ENCODE measurements at regions not wholly inside any gene's neighbourhood (a gene's known extent, or its start where the extent isn't known, plus 50 kb on each side); places are given as distances from the start of the nearest gene placed in this dataset.
A peak's percentile ranks its signal among the peaks of the same experiment; 100 is the strongest.
"Not testable (repeated sequence)": the region's sequence is repeated elsewhere in the genome, so short reads cannot be mapped to it uniquely, and the experiment has no call there.

- DNase-seq, result peak; percentile 54 to 87
Measured at GRCh38 chr11:101741061-101741460, 157.3 kb upstream of the TRPC6 start.

- peak; percentile 83 to 93 for DNase-seq
Measured at GRCh38 chr11:101738452-101738851, 154.6 kb upstream of the TRPC6 start.

GRCh38 chr11:101729406-101730078, 145.7 kb upstream of the TRPC6 start:
- DNase-seq, result no peak

GRCh38 chr11:101727451-101727850, 143.6 kb upstream of the TRPC6 start:
- DNase-seq, result no peak

- no peak for DNase-seq
Measured at GRCh38 chr11:101726988-101727387, 143.2 kb upstream of the TRPC6 start.

- DNase-seq, result no peak
Measured at GRCh38 chr11:101723371-101723770, 139.6 kb upstream of the TRPC6 start.

DNA sequence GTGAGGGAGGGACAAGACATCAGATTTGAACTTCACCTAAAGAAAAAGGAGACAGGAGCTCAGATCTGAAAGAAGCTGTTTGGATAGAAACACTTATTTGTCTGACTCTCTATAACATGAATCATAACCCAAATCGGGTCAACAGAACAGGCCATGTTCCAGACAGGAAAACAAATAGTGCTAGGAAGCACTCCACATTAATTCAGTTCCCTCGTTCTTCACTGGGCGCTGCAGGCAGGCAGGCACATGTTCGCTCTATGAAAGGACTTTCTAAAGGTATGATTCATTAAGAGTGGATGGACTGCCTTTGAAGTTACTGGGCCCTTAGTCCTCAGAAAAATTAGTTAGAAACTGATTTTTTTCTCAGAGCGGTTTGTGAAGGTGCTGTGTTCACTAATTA, 137.5 kb upstream of the TRPC6 start:
- no peak for DNase-seq

GRCh38 chr11:101718402-101718801, 134.6 kb upstream of the TRPC6 start:
- DNase-seq, result no peak

DNA sequence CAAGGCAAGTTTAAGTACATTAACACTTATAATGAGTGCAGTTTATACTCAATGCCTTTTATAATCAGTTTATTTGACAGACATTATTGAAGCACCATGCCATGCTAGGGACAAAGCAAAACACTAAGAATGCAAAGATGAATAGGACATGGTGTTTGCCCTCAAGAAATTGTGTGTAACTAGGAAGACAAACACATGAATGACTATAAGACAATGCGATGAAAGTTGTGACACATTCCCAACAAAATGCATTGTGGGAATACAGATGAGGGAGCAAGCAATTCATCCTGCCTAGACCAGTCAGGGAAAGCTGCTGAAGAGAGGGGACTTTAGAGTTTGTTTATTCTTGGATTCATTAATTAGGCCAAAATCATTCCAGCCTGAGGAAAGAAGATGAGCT, 133.8 kb upstream of the TRPC6 start:
- no peak for DNase-seq

DNA sequence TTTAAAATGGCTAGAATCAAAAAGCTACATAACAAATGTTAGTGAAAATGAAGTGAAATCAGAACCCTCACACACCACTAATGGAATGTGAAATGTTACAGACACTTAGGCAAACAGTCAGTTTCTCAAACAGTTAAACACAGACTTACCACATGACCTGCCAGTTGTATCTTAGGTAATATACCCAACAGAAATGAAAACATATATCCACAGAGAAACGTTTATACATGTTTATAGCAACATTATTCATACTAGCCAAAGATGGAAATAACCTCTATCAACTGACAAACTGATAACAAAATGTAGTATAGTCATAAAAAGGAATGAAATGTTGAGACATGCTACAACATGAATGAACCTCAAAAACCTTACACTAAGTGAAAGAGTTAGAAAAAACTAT, 131.5 kb upstream of the TRPC6 start:
- DNase-seq, result no peak

DNA sequence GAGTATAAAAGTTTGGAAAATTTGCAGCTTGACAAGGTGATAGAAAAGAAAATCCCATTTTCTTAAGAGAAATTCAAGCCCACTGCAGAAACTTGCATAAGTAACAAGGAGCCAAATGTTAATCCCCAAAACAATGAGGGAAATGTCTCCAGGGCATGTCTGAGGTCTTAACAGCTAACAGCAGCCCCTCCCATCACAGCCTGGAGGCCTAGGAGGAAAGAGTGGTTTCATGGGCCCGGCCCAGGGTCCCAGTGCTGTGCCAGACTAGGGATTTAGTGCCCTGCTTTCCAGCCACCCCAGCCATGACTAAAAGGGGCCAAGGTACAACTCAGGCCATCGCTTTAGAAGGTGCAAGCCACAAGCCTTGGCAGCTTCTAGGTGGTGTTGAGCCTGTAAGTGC, 123.7 kb upstream of the TRPC6 start:
- no peak for DNase-seq

DNA sequence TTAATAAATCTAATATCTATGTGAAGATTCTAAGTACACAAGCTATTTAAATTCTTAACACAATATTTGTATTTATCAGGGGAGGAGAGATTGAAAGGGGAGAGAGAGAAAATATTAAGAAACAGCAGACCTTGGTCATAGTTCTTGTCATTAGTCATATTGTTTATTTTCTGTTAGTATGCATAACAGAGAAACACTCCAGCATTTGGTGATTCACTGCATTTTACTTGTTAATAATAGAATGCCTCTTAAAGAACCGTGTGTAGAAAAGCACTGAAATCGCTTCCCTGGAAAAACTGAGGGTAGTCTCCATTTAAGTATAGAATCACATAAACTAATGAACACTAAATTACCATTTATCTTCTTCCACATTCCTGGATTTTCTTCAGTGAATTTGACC, 122.7 kb upstream of the TRPC6 start:
- DNase-seq, result no peak

DNA sequence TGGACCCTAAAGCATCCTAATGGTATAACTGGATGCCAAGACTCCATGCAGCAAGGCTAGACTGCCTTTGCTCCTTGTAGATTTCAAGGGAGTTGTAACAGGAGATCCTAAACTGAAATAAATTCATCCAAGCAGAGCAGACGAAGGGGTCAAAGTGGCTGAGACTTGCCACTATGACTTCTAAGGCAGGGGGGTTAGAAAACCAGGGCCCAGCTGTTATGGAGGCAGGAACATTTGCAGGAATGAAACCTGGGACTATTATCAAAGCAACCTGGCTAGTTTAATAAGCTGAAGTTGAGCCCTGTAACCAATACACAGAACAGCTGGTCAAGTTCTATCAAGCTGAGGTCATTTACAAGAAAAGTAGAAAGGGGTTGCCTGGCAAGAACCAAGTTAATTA, 122.2 kb upstream of the TRPC6 start:
- DNase-seq, result no peak

- DNase-seq, result not testable (repeated sequence)
Measured at GRCh38 chr11:101694869-101695268, 111.1 kb upstream of the TRPC6 start.

GRCh38 chr11:101692980-101693379, 109.2 kb upstream of the TRPC6 start:
- no peak for DNase-seq

GRCh38 chr11:101686514-101686913, 102.7 kb upstream of the TRPC6 start:
- peak; percentile 10 to 67 for DNase-seq

DNA sequence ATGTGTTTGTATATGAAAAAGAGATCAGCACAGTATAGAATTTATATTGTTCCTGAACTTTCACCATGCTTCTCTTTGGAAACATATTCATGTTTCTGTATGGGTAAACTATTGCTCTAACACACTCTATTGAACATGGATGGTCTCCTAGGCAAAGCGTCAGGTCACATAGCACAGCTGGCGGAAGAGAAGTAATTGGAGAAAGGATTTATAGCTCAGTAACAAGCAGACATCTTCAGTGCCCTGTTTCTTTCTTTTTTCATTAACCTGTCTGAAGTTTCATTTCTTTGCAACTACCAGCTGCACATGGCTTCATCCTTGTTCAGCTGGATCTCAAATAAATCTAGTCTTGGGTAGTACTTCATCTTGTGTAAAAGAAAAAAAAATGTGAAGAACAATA, 84.4 kb upstream of the TRPC6 start:
- DNase-seq, result no peak

- no peak for DNase-seq
Measured at GRCh38 chr11:101666916-101667315, 83.1 kb upstream of the TRPC6 start.

DNA sequence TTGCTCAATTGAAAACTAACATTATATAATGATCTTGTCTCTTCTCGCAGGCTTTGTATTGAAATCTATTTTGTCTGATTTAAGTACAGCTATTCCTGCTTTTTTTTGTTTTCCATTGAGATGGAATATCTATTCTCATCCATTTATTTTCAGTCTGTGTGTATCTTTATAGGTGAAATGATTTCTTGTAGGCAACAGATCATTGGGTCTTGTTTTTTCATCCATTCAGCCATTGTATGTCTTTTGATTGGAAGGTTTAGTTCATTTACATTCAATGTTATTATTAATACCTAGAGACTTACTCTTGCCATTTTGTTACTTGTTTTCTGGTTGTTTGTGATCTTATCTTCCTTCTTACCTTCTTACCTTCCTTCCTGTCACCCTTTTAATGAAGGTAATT, 77.8 kb upstream of the TRPC6 start:
- DNase-seq, result no peak
